Activated naive CD4-positive, alpha-beta T cell treated with anti-CD3 and anti-CD28 coated beads, Interleukin-2, amount 50 U/mL, for 72 hours (primary cell): ENCODE measurements at regions not wholly inside any gene's neighbourhood (a gene's known extent, or its start where the extent isn't known, plus 50 kb on each side); places are given as distances from the start of the nearest gene placed in this dataset.
A peak's percentile ranks its signal among the peaks of the same experiment; 100 is the strongest.
"Not testable (repeated sequence)": the region's sequence is repeated elsewhere in the genome, so short reads cannot be mapped to it uniquely, and the experiment has no call there.

Experiments used
- ATAC-seq, 2 donors: fragments of 150-1000 bp; cut with Tn5 transposase; 2 replicates each; pipeline ENCODE4 v1.10.0; 2021; ENCODE audit warnings: mild to moderate bottlenecking in 2 of 2, moderate library complexity in 2 of 2
- DNase-seq, 2 donors: peaks; one replicate each; pipeline ENCODE4 v3.0.0; 2021 to 2022; ENCODE audit warnings: low spot score in 2 of 2
- H3K27ac Mint-ChIP-seq, 2 donors: one replicate each; pipeline ENCODE4 v1.8.0; 2022; ENCODE audit warnings: mild to moderate bottlenecking in 2 of 2, mixed read lengths in 2 of 2
- H3K36me3 Mint-ChIP-seq, 2 donors: one replicate each; pipeline ENCODE4 v1.8.0; 2022; ENCODE audit warnings: mixed read lengths in 2 of 2
- H3K9me3 Mint-ChIP-seq, 2 donors: one replicate each; pipeline ENCODE4 v1.8.0; 2022; ENCODE audit warnings: mixed read lengths in 2 of 2

GRCh38 chr14:52202151-52202550, 65.3 kb upstream of the PTGDR start:
- Mint-ChIP-seq H3K9me3 (peaks cover 12 to 17% of the 10 kb centered on the region in 2 donors), H3K27ac (no peak overlapping the region), H3K36me3 (peaks cover 7 to 15% of the 10 kb centered on the region in 2 donors)
- ATAC-seq (no peak), DNase-seq (no peak)

- Mint-ChIP-seq H3K27ac (no peak overlapping the region), H3K9me3 (peaks cover 3 to 17% of the 10 kb centered on the region in 2 donors), H3K36me3 (peaks cover 3 to 10% of the 10 kb centered on the region in 2 donors)
- ATAC-seq (no peak), DNase-seq (no peak)
Measured at GRCh38 chr14:52190337-52190931, 77.1 kb upstream of the PTGDR start.

GRCh38 chr14:52189325-52189724, 78.2 kb upstream of the PTGDR start:
- H3K9me3 Mint-ChIP-seq = peaks cover 0 to 14% of the 10 kb centered on the region in 2 donors
- ATAC-seq (peak in 1 of 2 donors; percentile 81), DNase-seq (no peak)
- peaks cover 0 to 13% of the 10 kb centered on the region in 2 donors for H3K36me3 Mint-ChIP-seq
- H3K27ac Mint-ChIP-seq = no peak overlapping the region

- Mint-ChIP-seq H3K9me3 (peaks cover 0 to 14% of the 10 kb centered on the region in 2 donors), H3K36me3 (peaks cover 0 to 13% of the 10 kb centered on the region in 2 donors), H3K27ac (no peak overlapping the region)
- ATAC-seq = peak in 1 of 2 donors; percentile 13
- no peak for DNase-seq
Measured at GRCh38 chr14:52188381-52188780, 79.1 kb upstream of the PTGDR start.

GRCh38 chr14:52185178-52185577, 82.3 kb upstream of the PTGDR start:
- Mint-ChIP-seq H3K27ac (no peak overlapping the region), H3K9me3 (peaks cover 8 to 22% of the 10 kb centered on the region in 2 donors), H3K36me3 (peaks cover 11 to 23% of the 10 kb centered on the region in 2 donors)
- no peak for ATAC-seq
- no peak for DNase-seq

GRCh38 chr14:52182853-52183252, 84.6 kb upstream of the PTGDR start:
- Mint-ChIP-seq H3K36me3 (peaks cover 11 to 27% of the 10 kb centered on the region in 2 donors), H3K27ac (no peak overlapping the region), H3K9me3 (peaks cover 10 to 25% of the 10 kb centered on the region in 2 donors)
- DNase-seq (no peak), ATAC-seq (no peak)

- H3K9me3 Mint-ChIP-seq = peaks cover 10 to 33% of the 10 kb centered on the region in 2 donors
- ATAC-seq = no peak
- H3K27ac Mint-ChIP-seq = no peak overlapping the region
- DNase-seq = no peak
- peaks cover 11 to 35% of the 10 kb centered on the region in 2 donors for H3K36me3 Mint-ChIP-seq
Measured at GRCh38 chr14:52179141-52179790, 88.2 kb upstream of the PTGDR start.

- DNase-seq (no peak), ATAC-seq (peak in 1 of 2 donors; percentile 29)
- Mint-ChIP-seq H3K9me3 (peaks cover 21 to 46% of the 10 kb centered on the region in 2 donors), H3K36me3 (peaks cover 13 to 48% of the 10 kb centered on the region in 2 donors), H3K27ac (peak overlapping the region in 1 of 2 donors; percentile 38)
Measured at GRCh38 chr14:52175982-52176502, 91.5 kb upstream of the PTGDR start.

- Mint-ChIP-seq H3K36me3 (peaks cover 24 to 35% of the 10 kb centered on the region in 2 donors), H3K9me3 (peaks cover 28 to 44% of the 10 kb centered on the region in 2 donors)
- not testable (repeated sequence) for DNase-seq, H3K27ac Mint-ChIP-seq, ATAC-seq
Measured at GRCh38 chr14:52171932-52172331, 95.6 kb upstream of the PTGDR start.

- H3K36me3 Mint-ChIP-seq = peaks cover 13 to 24% of the 10 kb centered on the region in 2 donors
- no peak for DNase-seq
- no peak for ATAC-seq
- H3K27ac Mint-ChIP-seq = no peak overlapping the region
- H3K9me3 Mint-ChIP-seq = peaks cover 19 to 23% of the 10 kb centered on the region in 2 donors
Measured at GRCh38 chr14:52166822-52167221, 98.0 kb upstream of the NID2 start.

GRCh38 chr14:52155651-52156213, 86.9 kb upstream of the NID2 start:
- DNase-seq (no peak), ATAC-seq (no peak)
- Mint-ChIP-seq H3K9me3 (peaks cover 4% of the 10 kb centered on the region in 2 donors), H3K36me3 (peaks cover 0 to 4% of the 10 kb centered on the region in 2 donors), H3K27ac (no peak overlapping the region)

- Mint-ChIP-seq H3K9me3 (peaks cover 4% of the 10 kb centered on the region in 2 donors), H3K36me3 (peaks cover 0 to 4% of the 10 kb centered on the region in 2 donors), H3K27ac (no peak overlapping the region)
- ATAC-seq (peak; percentile 37 to 67), DNase-seq (no peak)
Measured at GRCh38 chr14:52154992-52155650, 86.3 kb upstream of the NID2 start.

GRCh38 chr14:52153939-52154338, 85.1 kb upstream of the NID2 start:
- no peak overlapping the region for H3K27ac Mint-ChIP-seq
- peaks cover 2 to 4% of the 10 kb centered on the region in 2 donors for H3K9me3 Mint-ChIP-seq
- DNase-seq (no peak), ATAC-seq (no peak)
- peaks cover 0 to 4% of the 10 kb centered on the region in 2 donors for H3K36me3 Mint-ChIP-seq

GRCh38 chr14:52150162-52150561, 81.3 kb upstream of the NID2 start:
- Mint-ChIP-seq H3K27ac (no peak overlapping the region), H3K36me3 (no peaks in the 10 kb centered on the region), H3K9me3 (peaks cover 0 to 4% of the 10 kb centered on the region in 2 donors)
- ATAC-seq = no peak
- DNase-seq = no peak

GRCh38 chr14:52148371-52148770, 79.5 kb upstream of the NID2 start:
- Mint-ChIP-seq H3K9me3 (peaks cover 3 to 4% of the 10 kb centered on the region in 2 donors), H3K27ac (no peak overlapping the region), H3K36me3 (no peaks in the 10 kb centered on the region)
- DNase-seq (no peak), ATAC-seq (no peak)

- peaks cover 3% of the 10 kb centered on the region in 2 donors for H3K9me3 Mint-ChIP-seq
Measured at GRCh38 chr14:52146504-52146903, 77.6 kb upstream of the NID2 start.

GRCh38 chr14:52144099-52144498, 75.2 kb upstream of the NID2 start:
- H3K36me3 Mint-ChIP-seq, H3K27ac Mint-ChIP-seq, ATAC-seq, DNase-seq, H3K9me3 Mint-ChIP-seq: not testable (repeated sequence)

More at GRCh38 chr14:52146504-52146903, 77.6 kb upstream of the NID2 start:
- no peak for ATAC-seq
- Mint-ChIP-seq H3K27ac (no peak overlapping the region), H3K36me3 (no peaks in the 10 kb centered on the region)
- no peak for DNase-seq
